Lower leg skin (tissue), 3 donors: ENCODE measurements at regions not wholly inside any gene's neighbourhood (a gene's known extent, or its start where the extent isn't known, plus 50 kb on each side); places are given as distances from the start of the nearest gene placed in this dataset.

Experiments
- CTCF ChIP-seq, 3 donors: fragments of 450-650 bp; IDR thresholded peaks; one replicate each; pipeline ENCODE4 v1.5.1; 2016; ENCODE audit warnings: antibody characterized with exemption in 3 of 3, mild to moderate bottlenecking in 3 of 3, moderate library complexity in 2 of 3
- POLR2A ChIP-seq, 2 donors: fragments of 450-650 bp; IDR thresholded peaks; one replicate each; pipeline ENCODE4 v1.6.1; 2016 to 2017; ENCODE audit warnings: antibody characterized with exemption in 2 of 2, mild to moderate bottlenecking in 1 of 2, moderate library complexity in 1 of 2

GRCh38 chr10:1894912-1895311 is 157.6 kb upstream of the ADARB2 start:
- TF ChIP-seq CTCF (IDR thresholded peaks at IDR 0.05), result no peak
- TF ChIP-seq POLR2A (IDR thresholded peaks at IDR 0.05), result no peak
